ENCODE measurements at regions not wholly inside any gene's neighbourhood (a gene's known extent, or its start where the extent isn't known, plus 50 kb on each side); places are given as distances from the start of the nearest gene placed in this dataset.

DNA sequence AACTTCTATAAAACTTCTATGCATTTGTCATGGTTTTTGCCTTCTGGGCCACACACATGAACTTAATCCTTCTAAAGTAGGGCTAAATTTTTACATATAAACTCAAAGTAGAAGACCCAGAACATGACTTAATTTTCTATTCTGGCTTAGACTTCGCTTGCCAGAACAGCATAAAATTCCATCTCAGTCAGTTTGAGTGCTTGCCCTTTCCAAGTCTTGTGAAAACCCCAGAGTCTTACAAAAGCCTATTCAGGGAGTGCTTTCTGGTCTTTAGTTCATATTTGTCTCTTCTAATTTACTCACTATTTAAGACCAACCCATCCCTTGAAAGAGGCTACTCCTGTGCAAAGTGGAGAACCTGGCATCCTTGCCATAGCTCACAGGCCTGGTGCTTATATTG, 201.6 kb upstream of the MEOX2 start:
- Histone ChIP-seq H3K9ac (ENCODE audit: low read length) (no peak overlapping the region), H3K4me3 (ENCODE audit: low read length) (no peak overlapping the region)

GRCh38 chr7:15886626-15887025, 200.1 kb upstream of the MEOX2 start:
- Histone ChIP-seq H4K20me1 (ENCODE audit: insufficient read depth, low read length) (no peaks in the 10 kb centered on the region), H3K9ac (ENCODE audit: low read length) (no peak overlapping the region), H3K27ac (ENCODE audit: low read length) (no peak overlapping the region), H3K4me2 (ENCODE audit: low read depth, low read length) (no peak overlapping the region), H3K9me3 (replicated peaks; ENCODE audit: insufficient read depth, low read length) (no peaks in the 10 kb centered on the region), H3F3A (ENCODE audit: insufficient read depth, low read length) (no peaks in the 10 kb centered on the region), H3K4me1 (ENCODE audit: low read length) (no peaks in the 10 kb centered on the region), H3K79me2 (ENCODE audit: low read length) (no peaks in the 10 kb centered on the region), H3K27me3 (replicated peaks; ENCODE audit: insufficient read depth, low read length) (no peaks in the 10 kb centered on the region), H3K36me3 (replicated peaks; ENCODE audit: insufficient read depth, low read length) (no peaks in the 10 kb centered on the region), H2AFZ (ENCODE audit: low read length) (no peak overlapping the region), H3K9me2 (replicated peaks; ENCODE audit: insufficient read depth, low read length) (no peaks in the 10 kb centered on the region), H3K4me3 (ENCODE audit: low read length) (no peak overlapping the region)
- TF ChIP-seq EZH2phosphoT487 (IDR thresholded peaks at IDR 0.05; ENCODE audit: low read length) (no peak), EZH2 (optimal IDR thresholded peaks at IDR 0.05; ENCODE audit: low read depth, low read length) (no peak)
- TF ChIP-seq, protein P1, sequence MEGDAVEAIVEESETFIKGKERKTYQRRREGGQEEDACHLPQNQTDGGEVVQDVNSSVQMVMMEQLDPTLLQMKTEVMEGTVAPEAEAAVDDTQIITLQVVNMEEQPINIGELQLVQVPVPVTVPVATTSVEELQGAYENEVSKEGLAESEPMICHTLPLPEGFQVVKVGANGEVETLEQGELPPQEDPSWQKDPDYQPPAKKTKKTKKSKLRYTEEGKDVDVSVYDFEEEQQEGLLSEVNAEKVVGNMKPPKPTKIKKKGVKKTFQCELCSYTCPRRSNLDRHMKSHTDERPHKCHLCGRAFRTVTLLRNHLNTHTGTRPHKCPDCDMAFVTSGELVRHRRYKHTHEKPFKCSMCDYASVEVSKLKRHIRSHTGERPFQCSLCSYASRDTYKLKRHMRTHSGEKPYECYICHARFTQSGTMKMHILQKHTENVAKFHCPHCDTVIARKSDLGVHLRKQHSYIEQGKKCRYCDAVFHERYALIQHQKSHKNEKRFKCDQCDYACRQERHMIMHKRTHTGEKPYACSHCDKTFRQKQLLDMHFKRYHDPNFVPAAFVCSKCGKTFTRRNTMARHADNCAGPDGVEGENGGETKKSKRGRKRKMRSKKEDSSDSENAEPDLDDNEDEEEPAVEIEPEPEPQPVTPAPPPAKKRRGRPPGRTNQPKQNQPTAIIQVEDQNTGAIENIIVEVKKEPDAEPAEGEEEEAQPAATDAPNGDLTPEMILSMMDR (IDR thresholded peaks at IDR 0.05; ENCODE audit: low read length), result no peak
- no peak for DNase-seq

More for the DNA sequence above, 201.6 kb upstream of the MEOX2 start:
- no peaks in the 10 kb centered on the region for H3K27me3 ChIP-seq (replicated peaks; ENCODE audit: insufficient read depth, low read length)
- H3F3A ChIP-seq (ENCODE audit: insufficient read depth, low read length), result no peaks in the 10 kb centered on the region
- H3K79me2 ChIP-seq (ENCODE audit: low read length), result no peaks in the 10 kb centered on the region
- no peak overlapping the region for H2AFZ ChIP-seq (ENCODE audit: low read length)
- no peak overlapping the region for H3K27ac ChIP-seq (ENCODE audit: low read length)
- DNase-seq, result no peak
- H3K4me2 ChIP-seq (ENCODE audit: low read depth, low read length), result no peak overlapping the region
- no peaks in the 10 kb centered on the region for H3K36me3 ChIP-seq (replicated peaks; ENCODE audit: insufficient read depth, low read length)
- H3K9me3 ChIP-seq (replicated peaks; ENCODE audit: insufficient read depth, low read length), result no peaks in the 10 kb centered on the region
- no peaks in the 10 kb centered on the region for H3K9me2 ChIP-seq (replicated peaks; ENCODE audit: insufficient read depth, low read length)
- H4K20me1 ChIP-seq (ENCODE audit: insufficient read depth, low read length), result no peaks in the 10 kb centered on the region
- TF ChIP-seq, protein P1 (IDR thresholded peaks at IDR 0.05; ENCODE audit: low read length), result no peak
- no peak for TF ChIP-seq EZH2 (optimal IDR thresholded peaks at IDR 0.05; ENCODE audit: low read depth, low read length)
- no peak for TF ChIP-seq EZH2phosphoT487 (IDR thresholded peaks at IDR 0.05; ENCODE audit: low read length)
- H3K4me1 ChIP-seq (ENCODE audit: low read length), result no peaks in the 10 kb centered on the region

- no peak overlapping the region for H3K4me3 ChIP-seq (ENCODE audit: low read length)
- H3K9ac ChIP-seq (ENCODE audit: low read length), result no peak overlapping the region
- no peaks in the 10 kb centered on the region for H3K4me1 ChIP-seq (ENCODE audit: low read length)
- no peaks in the 10 kb centered on the region for H3K9me2 ChIP-seq (replicated peaks; ENCODE audit: insufficient read depth, low read length)
- no peak for DNase-seq
- no peak overlapping the region for H3K4me2 ChIP-seq (ENCODE audit: low read depth, low read length)
- no peaks in the 10 kb centered on the region for H4K20me1 ChIP-seq (ENCODE audit: insufficient read depth, low read length)
- no peaks in the 10 kb centered on the region for H3K36me3 ChIP-seq (replicated peaks; ENCODE audit: insufficient read depth, low read length)
- TF ChIP-seq EZH2phosphoT487 (IDR thresholded peaks at IDR 0.05; ENCODE audit: low read length) (no peak), EZH2 (optimal IDR thresholded peaks at IDR 0.05; ENCODE audit: low read depth, low read length) (no peak)
- TF ChIP-seq, protein P1 (IDR thresholded peaks at IDR 0.05; ENCODE audit: low read length), result no peak
- no peak overlapping the region for H3K27ac ChIP-seq (ENCODE audit: low read length)
- no peaks in the 10 kb centered on the region for H3F3A ChIP-seq (ENCODE audit: insufficient read depth, low read length)
- H3K79me2 ChIP-seq (ENCODE audit: low read length), result no peaks in the 10 kb centered on the region
- no peak overlapping the region for H2AFZ ChIP-seq (ENCODE audit: low read length)
- H3K27me3 ChIP-seq (replicated peaks; ENCODE audit: insufficient read depth, low read length), result no peaks in the 10 kb centered on the region
- no peaks in the 10 kb centered on the region for H3K9me3 ChIP-seq (replicated peaks; ENCODE audit: insufficient read depth, low read length)
These were observed 199.2 kb upstream of the MEOX2 start for GRCh38 chr7:15885678-15886077.

Measured in MM.1S (cell line).